ENCODE measurements at regions not wholly inside any gene's neighbourhood (a gene's known extent, or its start where the extent isn't known, plus 50 kb on each side); places are given as distances from the start of the nearest gene placed in this dataset.

DNA sequence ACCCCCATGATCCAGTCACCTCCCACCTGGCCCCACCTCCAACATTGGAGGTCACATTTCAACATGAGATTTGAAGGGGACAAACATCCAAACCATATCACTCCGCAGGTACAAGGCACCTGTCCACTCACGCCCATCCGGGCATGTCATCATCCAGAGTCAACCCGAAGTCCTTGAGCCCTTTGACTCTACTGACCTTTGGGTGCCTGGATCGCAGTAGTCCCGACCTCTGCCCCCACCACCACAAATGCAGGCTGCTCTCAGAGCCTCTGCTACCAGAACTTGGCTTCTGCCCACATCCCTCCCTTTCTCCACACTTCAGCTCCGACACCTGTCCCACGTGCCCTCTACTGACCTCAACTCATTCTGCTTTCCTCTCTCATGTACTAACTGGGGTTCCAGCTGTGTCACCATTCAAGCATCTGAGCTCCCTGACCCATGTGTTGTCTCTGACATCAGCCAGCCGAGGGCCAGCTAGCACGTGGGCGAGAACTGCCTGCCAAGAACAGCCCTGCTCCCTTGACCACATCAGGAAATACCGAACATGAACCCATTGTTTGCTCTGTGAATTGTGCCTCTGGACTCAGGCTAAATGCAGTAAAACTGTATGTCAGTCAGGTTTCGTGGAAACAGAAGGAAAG is 498.3 kb upstream of the SULF2 start (continued):
- TF ChIP-seq, protein P1, sequence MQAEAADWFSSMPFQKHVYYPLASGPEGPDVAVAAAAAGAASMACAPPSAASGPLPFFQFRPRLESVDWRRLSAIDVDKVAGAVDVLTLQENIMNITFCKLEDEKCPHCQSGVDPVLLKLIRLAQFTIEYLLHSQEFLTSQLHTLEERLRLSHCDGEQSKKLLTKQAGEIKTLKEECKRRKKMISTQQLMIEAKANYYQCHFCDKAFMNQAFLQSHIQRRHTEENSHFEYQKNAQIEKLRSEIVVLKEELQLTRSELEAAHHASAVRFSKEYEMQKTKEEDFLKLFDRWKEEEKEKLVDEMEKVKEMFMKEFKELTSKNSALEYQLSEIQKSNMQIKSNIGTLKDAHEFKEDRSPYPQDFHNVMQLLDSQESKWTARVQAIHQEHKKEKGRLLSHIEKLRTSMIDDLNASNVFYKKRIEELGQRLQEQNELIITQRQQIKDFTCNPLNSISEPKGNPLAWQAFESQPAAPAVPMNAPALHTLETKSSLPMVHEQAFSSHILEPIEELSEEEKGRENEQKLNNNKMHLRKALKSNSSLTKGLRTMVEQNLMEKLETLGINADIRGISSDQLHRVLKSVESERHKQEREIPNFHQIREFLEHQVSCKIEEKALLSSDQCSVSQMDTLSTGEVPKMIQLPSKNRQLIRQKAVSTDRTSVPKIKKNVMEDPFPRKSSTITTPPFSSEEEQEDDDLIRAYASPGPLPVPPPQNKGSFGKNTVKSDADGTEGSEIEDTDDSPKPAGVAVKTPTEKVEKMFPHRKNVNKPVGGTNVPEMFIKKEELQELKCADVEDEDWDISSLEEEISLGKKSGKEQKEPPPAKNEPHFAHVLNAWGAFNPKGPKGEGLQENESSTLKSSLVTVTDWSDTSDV (CRISPR knock-in tag; IDR thresholded peaks at IDR 0.05) = peak; percentile 90
- TF ChIP-seq SAP130 (CRISPR knock-in tag; IDR thresholded peaks at IDR 0.05; ENCODE audit: low read depth) (peak; percentile 90), GMEB2 (CRISPR knock-in tag; IDR thresholded peaks at IDR 0.05; ENCODE audit: low read depth) (no peak), GFI1 (CRISPR knock-in tag; IDR thresholded peaks at IDR 0.05; ENCODE audit: borderline replicate concordance) (no peak), YEATS4 (CRISPR knock-in tag; IDR thresholded peaks at IDR 0.05; ENCODE audit: borderline replicate concordance) (no peak), ZNF746 (CRISPR knock-in tag; IDR thresholded peaks at IDR 0.05) (no peak), MTF2 (CRISPR knock-in tag; IDR thresholded peaks at IDR 0.05; ENCODE audit: borderline replicate concordance) (no peak), ZNF383 (CRISPR knock-in tag; IDR thresholded peaks at IDR 0.05; ENCODE audit: borderline replicate concordance) (no peak), ZNF629 (CRISPR knock-in tag; conservative IDR thresholded peaks at IDR 0.05) (peak; percentile 78), ISX (CRISPR knock-in tag; conservative IDR thresholded peaks at IDR 0.05) (no peak), AKAP8 (CRISPR knock-in tag; IDR thresholded peaks at IDR 0.05) (no peak), HNF4A (CRISPR knock-in tag; IDR thresholded peaks at IDR 0.05) (peak; percentile 37; the same call in 1 of the 2 replicates), PCBP2 (optimal IDR thresholded peaks at IDR 0.05; ENCODE audit: low read depth, low read length, poor library complexity, severe bottlenecking) (no peak), PPARG (CRISPR knock-in tag; conservative IDR thresholded peaks at IDR 0.05) (no peak), PLRG1 (conservative IDR thresholded peaks at IDR 0.05) (no peak), U2AF2 (IDR thresholded peaks at IDR 0.05; ENCODE audit: low read depth, low read length) (no peak), ZBTB42 (CRISPR knock-in tag; IDR thresholded peaks at IDR 0.05) (no peak), ZFX (CRISPR knock-in tag; IDR thresholded peaks at IDR 0.05; ENCODE audit: low read depth) (no peak), NFIC (IDR thresholded peaks at IDR 0.05; ENCODE audit: low read length) (no peak), MAFG (CRISPR knock-in tag; IDR thresholded peaks at IDR 0.05) (no peak), ZNF224 (CRISPR knock-in tag; IDR thresholded peaks at IDR 0.05) (no peak), DMTF1 (CRISPR knock-in tag; IDR thresholded peaks at IDR 0.05) (no peak), ZNF101 (CRISPR knock-in tag; IDR thresholded peaks at IDR 0.05; ENCODE audit: borderline replicate concordance, low read depth) (no peak), POLR2AphosphoS5 (IDR thresholded peaks at IDR 0.05; ENCODE audit: low read depth, low read length) (no peak), NAIF1 (CRISPR knock-in tag; IDR thresholded peaks at IDR 0.05; ENCODE audit: borderline replicate concordance) (no peak), ESRRA (CRISPR knock-in tag; IDR thresholded peaks at IDR 0.05; ENCODE audit: low read depth) (no peak), ZNF619 (CRISPR knock-in tag; IDR thresholded peaks at IDR 0.05) (no peak)
